BE2C (cell line): ENCODE measurements at regions not wholly inside any gene's neighbourhood (a gene's known extent, or its start where the extent isn't known, plus 50 kb on each side); places are given as distances from the start of the nearest gene placed in this dataset.

ENCODE experiments used
- DNase-seq: peaks from one replicate; pipeline ENCODE4 v3.0.0-alpha.2; 2020
- H3K27me3 ChIP-seq: fragments of 250-450 bp; sonication (Bioruptor Pico); 2 replicates; pipeline ENCODE4 v1.5.1; 2020; ENCODE audit warnings: mild to moderate bottlenecking
- H3K36me3 ChIP-seq: fragments of 250-450 bp; sonication (Bioruptor Pico); 2 replicates; pipeline ENCODE4 v1.5.1; 2020; ENCODE audit warnings: mild to moderate bottlenecking
- H3K4me1 ChIP-seq: fragments of 250-450 bp; sonication (Bioruptor Pico); 2 replicates; pipeline ENCODE4 v1.5.1; 2020
- H3K4me3 ChIP-seq: 2 replicates; pipeline ENCODE4 v1.5.1; 2011; ENCODE audit warnings: low read depth, low read length
- H3K9me3 ChIP-seq: fragments of 250-450 bp; sonication (Bioruptor Pico); 2 replicates; pipeline ENCODE4 v1.5.1; 2020
- TF ChIP-seq, protein P1 (sequence below): IDR thresholded peaks from 2 replicates; pipeline ENCODE4 v1.5.1; 2012; ENCODE audit warnings: mild to moderate bottlenecking, low read depth, low read length

DNA sequence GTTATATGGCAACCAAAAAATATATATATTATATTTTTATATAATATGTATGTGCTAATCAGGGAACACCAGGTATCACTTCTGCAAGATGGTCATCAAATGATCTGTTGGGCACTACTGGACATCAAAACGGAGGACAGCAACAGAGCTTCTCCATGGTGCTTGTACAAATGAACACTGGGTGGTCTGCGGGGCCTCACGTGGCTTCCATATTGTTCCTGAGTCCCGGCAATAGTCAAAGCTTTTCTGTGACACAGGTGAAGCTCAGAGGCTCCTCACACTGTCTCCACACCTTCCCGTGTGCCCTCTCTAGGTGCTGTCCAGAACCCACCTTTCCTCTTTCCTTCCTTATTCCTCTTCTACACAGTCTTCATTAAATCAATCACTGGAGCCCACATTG, 149.9 kb upstream of the PIRT start:
- no peak overlapping the region for H3K4me3 ChIP-seq
- H3K4me1 ChIP-seq, result no peaks in the 10 kb centered on the region
- TF ChIP-seq, protein P1, sequence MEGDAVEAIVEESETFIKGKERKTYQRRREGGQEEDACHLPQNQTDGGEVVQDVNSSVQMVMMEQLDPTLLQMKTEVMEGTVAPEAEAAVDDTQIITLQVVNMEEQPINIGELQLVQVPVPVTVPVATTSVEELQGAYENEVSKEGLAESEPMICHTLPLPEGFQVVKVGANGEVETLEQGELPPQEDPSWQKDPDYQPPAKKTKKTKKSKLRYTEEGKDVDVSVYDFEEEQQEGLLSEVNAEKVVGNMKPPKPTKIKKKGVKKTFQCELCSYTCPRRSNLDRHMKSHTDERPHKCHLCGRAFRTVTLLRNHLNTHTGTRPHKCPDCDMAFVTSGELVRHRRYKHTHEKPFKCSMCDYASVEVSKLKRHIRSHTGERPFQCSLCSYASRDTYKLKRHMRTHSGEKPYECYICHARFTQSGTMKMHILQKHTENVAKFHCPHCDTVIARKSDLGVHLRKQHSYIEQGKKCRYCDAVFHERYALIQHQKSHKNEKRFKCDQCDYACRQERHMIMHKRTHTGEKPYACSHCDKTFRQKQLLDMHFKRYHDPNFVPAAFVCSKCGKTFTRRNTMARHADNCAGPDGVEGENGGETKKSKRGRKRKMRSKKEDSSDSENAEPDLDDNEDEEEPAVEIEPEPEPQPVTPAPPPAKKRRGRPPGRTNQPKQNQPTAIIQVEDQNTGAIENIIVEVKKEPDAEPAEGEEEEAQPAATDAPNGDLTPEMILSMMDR, result no peak
- H3K27me3 ChIP-seq, result no peaks in the 10 kb centered on the region
- DNase-seq, result no peak
- H3K36me3 ChIP-seq, result no peaks in the 10 kb centered on the region
- H3K9me3 ChIP-seq, result no peaks in the 10 kb centered on the region

DNA sequence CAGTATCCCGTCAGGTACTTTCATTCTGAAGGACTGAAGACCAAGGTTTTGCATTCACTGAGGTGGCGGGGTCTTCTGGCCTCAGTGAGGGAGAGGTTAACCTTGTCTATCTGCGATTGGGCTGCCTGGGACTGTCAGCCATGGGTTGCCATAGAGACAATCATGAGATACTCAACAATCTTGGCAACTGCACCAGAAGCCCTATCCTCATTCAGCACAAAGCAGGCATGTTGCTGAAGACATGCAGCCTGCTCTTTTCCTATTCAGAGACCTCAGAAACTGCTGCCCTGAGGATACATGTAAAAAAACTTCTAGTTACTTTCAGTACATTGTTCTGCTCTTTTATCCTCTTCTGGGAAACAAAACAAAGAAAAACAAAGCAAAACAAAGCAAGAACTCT, 146.3 kb upstream of the PIRT start:
- TF ChIP-seq, protein P1, result no peak
- no peaks in the 10 kb centered on the region for H3K27me3 ChIP-seq
- no peak overlapping the region for H3K4me3 ChIP-seq
- DNase-seq, result no peak
- H3K9me3 ChIP-seq, result no peaks in the 10 kb centered on the region
- no peaks in the 10 kb centered on the region for H3K4me1 ChIP-seq
- H3K36me3 ChIP-seq, result no peaks in the 10 kb centered on the region

DNA sequence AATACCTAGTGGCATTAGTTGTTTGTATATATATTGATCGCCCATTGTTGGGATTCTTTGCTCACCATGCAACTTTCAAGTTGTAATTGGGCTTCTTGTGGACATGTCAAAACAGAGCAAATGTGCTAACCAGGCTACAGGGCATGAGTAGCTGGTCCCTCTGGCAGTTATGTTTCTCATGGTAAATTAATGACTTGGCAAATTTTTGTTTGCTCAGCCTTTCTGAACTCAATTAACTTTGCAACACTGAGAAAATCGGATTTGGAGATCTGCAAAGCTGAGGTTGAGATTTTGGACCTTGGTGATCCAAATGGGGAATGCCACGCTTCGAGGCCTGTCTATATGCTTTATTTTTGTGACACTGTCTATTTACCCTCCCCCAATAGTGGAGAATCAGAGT, 138.5 kb upstream of the PIRT start:
- no peaks in the 10 kb centered on the region for H3K27me3 ChIP-seq
- H3K36me3 ChIP-seq, result no peaks in the 10 kb centered on the region
- no peaks in the 10 kb centered on the region for H3K9me3 ChIP-seq
- H3K4me3 ChIP-seq, result no peak overlapping the region
- no peak for DNase-seq
- H3K4me1 ChIP-seq, result no peaks in the 10 kb centered on the region
- TF ChIP-seq, protein P1, result no peak

DNA sequence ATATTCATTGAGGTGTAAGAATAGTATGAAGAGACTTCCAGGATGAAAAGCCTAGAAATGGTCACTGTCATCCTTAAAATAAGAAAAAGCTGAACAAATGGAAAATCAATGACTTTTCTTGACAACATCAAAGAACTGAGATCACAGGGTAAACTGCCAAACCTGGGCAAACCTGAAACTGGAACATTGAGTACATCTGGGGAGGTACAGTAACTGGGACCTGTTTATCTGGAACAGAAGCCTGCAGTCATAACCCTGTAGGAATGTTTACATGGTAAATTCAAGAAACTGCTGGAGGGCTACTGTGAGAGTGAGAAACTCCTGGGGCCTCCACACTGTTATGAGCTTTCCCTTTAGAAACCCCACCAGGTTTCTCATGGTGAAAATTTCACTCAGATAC, 130.1 kb upstream of the PIRT start:
- Histone ChIP-seq H3K36me3 (no peaks in the 10 kb centered on the region), H3K27me3 (no peaks in the 10 kb centered on the region), H3K9me3 (no peaks in the 10 kb centered on the region), H3K4me3 (no peak overlapping the region), H3K4me1 (no peaks in the 10 kb centered on the region)
- TF ChIP-seq, protein P1, result no peak
- no peak for DNase-seq

DNA sequence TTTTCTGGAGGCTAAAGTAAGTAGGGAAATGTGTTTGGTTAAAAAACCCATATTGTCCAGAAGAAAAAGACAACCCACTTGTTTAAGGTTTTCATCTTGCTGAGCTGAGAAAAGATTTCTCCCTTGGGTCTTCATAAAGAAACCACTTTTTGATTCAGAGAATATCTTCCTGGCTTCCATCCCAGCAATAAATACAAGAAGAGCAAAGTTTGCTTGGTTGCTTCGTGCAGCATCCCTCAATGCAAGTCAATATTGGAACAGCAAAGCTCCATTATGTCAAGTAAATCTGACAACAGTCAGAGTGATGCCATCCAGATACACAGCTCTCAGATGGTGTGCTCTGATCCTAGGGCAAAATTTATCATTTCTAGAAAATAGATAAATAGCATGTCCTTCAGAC, 118.9 kb upstream of the PIRT start:
- no peaks in the 10 kb centered on the region for H3K4me1 ChIP-seq
- no peak for DNase-seq

DNA sequence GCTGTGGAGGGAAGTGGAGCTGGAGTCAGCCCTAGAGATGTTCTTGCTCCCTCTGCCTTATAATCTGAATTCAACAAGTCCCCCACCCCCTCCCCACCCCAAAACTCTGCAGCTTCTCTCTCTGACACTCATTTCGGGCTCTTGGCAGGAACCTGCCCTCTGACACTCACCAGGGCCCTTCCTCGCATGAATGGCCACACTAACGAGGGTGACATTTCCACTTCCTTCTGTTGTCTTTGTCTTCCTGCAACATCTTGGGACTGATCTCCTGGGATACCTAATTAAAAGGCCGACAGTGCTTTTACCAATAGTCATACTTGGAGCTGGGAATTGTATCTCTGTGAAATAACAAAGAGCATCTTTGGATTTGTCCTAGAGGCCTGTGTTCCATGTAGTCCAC, 106.9 kb upstream of the PIRT start:
- TF ChIP-seq, protein P1, result no peak

More for the DNA sequence above, 118.9 kb upstream of the PIRT start:
- TF ChIP-seq, protein P1, result no peak
- Histone ChIP-seq H3K4me3 (no peak overlapping the region), H3K9me3 (no peaks in the 10 kb centered on the region), H3K36me3 (no peaks in the 10 kb centered on the region), H3K27me3 (no peaks in the 10 kb centered on the region)

More for the DNA sequence above, 106.9 kb upstream of the PIRT start:
- Histone ChIP-seq H3K36me3 (no peaks in the 10 kb centered on the region), H3K4me3 (no peak overlapping the region), H3K4me1 (no peaks in the 10 kb centered on the region), H3K27me3 (no peaks in the 10 kb centered on the region), H3K9me3 (no peaks in the 10 kb centered on the region)
- DNase-seq, result no peak
